KMS-11 (cell line): ENCODE measurements at regions not wholly inside any gene's neighbourhood (a gene's known extent, or its start where the extent isn't known, plus 50 kb on each side); places are given as distances from the start of the nearest gene placed in this dataset.

Experiments
- H2AFZ ChIP-seq: fragments of 200-600 bp; sonication (generic); 2 replicates; pipeline ENCODE4 v1.6.1; 2016; ENCODE audit warnings: antibody characterized with exemption, mixed run types, low read depth
- H3K27ac ChIP-seq: fragments of 200-600 bp; sonication (generic); 2 replicates; pipeline ENCODE4 v1.6.1; 2016; ENCODE audit warnings: mild to moderate bottlenecking, mixed run types
- H3K27me3 ChIP-seq: fragments of 200-600 bp; sonication (generic); 2 replicates; pipeline ENCODE4 v1.6.1; 2017; ENCODE audit warnings: mild to moderate bottlenecking, low read depth, mixed run types, moderate library complexity; ENCODE audit not compliant: insufficient read depth
- H3K36me3 ChIP-seq: fragments of 200-600 bp; sonication (generic); 2 replicates; pipeline ENCODE4 v1.6.1; 2017; ENCODE audit warnings: mild to moderate bottlenecking, mixed run types; ENCODE audit not compliant: insufficient read depth
- H3K4me1 ChIP-seq: fragments of 200-600 bp; sonication (generic); 2 replicates; pipeline ENCODE4 v1.6.1; 2016; ENCODE audit warnings: mild to moderate bottlenecking, low read depth, mixed run types; ENCODE audit not compliant: poor library complexity, severe bottlenecking
- H3K4me2 ChIP-seq: fragments of 200-600 bp; sonication (generic); 2 replicates; pipeline ENCODE4 v1.7.0; 2016; ENCODE audit warnings: mild to moderate bottlenecking, mixed run types
- H3K4me3 ChIP-seq: fragments of 200-600 bp; sonication (generic); IDR thresholded peaks from 2 replicates; pipeline ENCODE4 v1.6.1; 2017; ENCODE audit warnings: low read depth, low read length, mixed read lengths; ENCODE audit not compliant: insufficient read depth
- H3K79me2 ChIP-seq: fragments of 200-600 bp; sonication (generic); 2 replicates; pipeline ENCODE4 v1.6.1; 2016; ENCODE audit warnings: low read depth, mixed run types; ENCODE audit not compliant: insufficient read depth
- H3K9ac ChIP-seq: fragments of 200-600 bp; sonication (generic); 2 replicates; pipeline ENCODE4 v1.6.1; 2016; ENCODE audit warnings: mild to moderate bottlenecking, mixed run types
- H4K20me1 ChIP-seq: fragments of 200-600 bp; sonication (generic); 2 replicates; pipeline ENCODE4 v1.6.1; 2016; ENCODE audit warnings: mild to moderate bottlenecking, mixed run types; ENCODE audit not compliant: insufficient read depth
- CTCF ChIP-seq: fragments of 200-600 bp; sonication (generic); conservative IDR thresholded peaks from 2 replicates; pipeline ENCODE4 v1.6.1; 2017; ENCODE audit warnings: low read depth, mild to moderate bottlenecking, antibody characterized with exemption, low read length, moderate library complexity, mixed read lengths

GRCh38 chr5:164637931-164638521 lies 1132.6 kb downstream of the MAT2B start:
- H3K27me3 ChIP-seq: no peaks in the 10 kb centered on the region
- no peak overlapping the region for H3K4me2 ChIP-seq
- no peak overlapping the region for H2AFZ ChIP-seq
- TF ChIP-seq CTCF: no peak
- no peaks in the 10 kb centered on the region for H4K20me1 ChIP-seq
- no peak overlapping the region for H3K4me3 ChIP-seq
- H3K9ac ChIP-seq: no peak overlapping the region
- no peaks in the 10 kb centered on the region for H3K36me3 ChIP-seq
- no peak overlapping the region for H3K27ac ChIP-seq
- no peaks in the 10 kb centered on the region for H3K4me1 ChIP-seq
- H3K79me2 ChIP-seq: no peaks in the 10 kb centered on the region

- H3K79me2 ChIP-seq: no peaks in the 10 kb centered on the region
- H3K27ac ChIP-seq: no peak overlapping the region
These were observed 1143.8 kb downstream of the MAT2B start for GRCh38 chr5:164649266-164649665.

GRCh38 chr5:164650427-164650826 lies 1145.0 kb downstream of the MAT2B start:
- H3K79me2 ChIP-seq: no peaks in the 10 kb centered on the region
- no peaks in the 10 kb centered on the region for H3K4me1 ChIP-seq

More at GRCh38 chr5:164649266-164649665, 1143.8 kb downstream of the MAT2B start:
- TF ChIP-seq CTCF: no peak
- Histone ChIP-seq H3K4me3 (no peak overlapping the region), H4K20me1 (no peaks in the 10 kb centered on the region), H3K4me2 (no peak overlapping the region), H2AFZ (no peak overlapping the region), H3K9ac (no peak overlapping the region), H3K4me1 (no peaks in the 10 kb centered on the region), H3K36me3 (no peaks in the 10 kb centered on the region), H3K27me3 (no peaks in the 10 kb centered on the region)

GRCh38 chr5:164651546-164652275 lies 1146.3 kb downstream of the MAT2B start:
- Histone ChIP-seq H3K27ac (no peak overlapping the region), H4K20me1 (no peaks in the 10 kb centered on the region), H3K4me3 (no peak overlapping the region), H3K27me3 (no peaks in the 10 kb centered on the region), H3K79me2 (no peaks in the 10 kb centered on the region), H3K36me3 (no peaks in the 10 kb centered on the region), H3K4me2 (no peak overlapping the region), H3K9ac (no peak overlapping the region), H3K4me1 (no peaks in the 10 kb centered on the region), H2AFZ (no peak overlapping the region)
- no peak for TF ChIP-seq CTCF

More at GRCh38 chr5:164650427-164650826, 1145.0 kb downstream of the MAT2B start:
- Histone ChIP-seq H4K20me1 (no peaks in the 10 kb centered on the region), H2AFZ (no peak overlapping the region), H3K36me3 (no peaks in the 10 kb centered on the region), H3K4me3 (no peak overlapping the region), H3K27ac (no peak overlapping the region), H3K9ac (no peak overlapping the region), H3K4me2 (no peak overlapping the region), H3K27me3 (no peaks in the 10 kb centered on the region)
- TF ChIP-seq CTCF: no peak
